Stimulated activated naive CD4-positive, alpha-beta T cell treated with Interleukin-2 at 50 U/mL for 16 hours (primary cell): ENCODE measurements at regions not wholly inside any gene's neighbourhood (a gene's known extent, or its start where the extent isn't known, plus 50 kb on each side); places are given as distances from the start of the nearest gene placed in this dataset.

ENCODE experiments used
- DNase-seq: peaks from one replicate; lab custom pipeline; 2025; lab: John Stamatoyannopoulos, UW

- no peak for DNase-seq
Observed at GRCh38 chr10:84053626-84054025, 85.7 kb upstream of the GHITM start.

- DNase-seq: no peak
Observed at GRCh38 chr10:84054743-84055142, 84.6 kb upstream of the GHITM start.

GRCh38 chr10:84059526-84059925 lies 79.8 kb upstream of the GHITM start:
- DNase-seq: no peak

GRCh38 chr10:84063440-84063839 lies 75.9 kb upstream of the GHITM start:
- DNase-seq: no peak

GRCh38 chr10:84065804-84066601 lies 73.3 kb upstream of the GHITM start:
- DNase-seq: no peak

GRCh38 chr10:84074521-84074920 lies 64.8 kb upstream of the GHITM start:
- no peak for DNase-seq

- no peak for DNase-seq
Observed at GRCh38 chr10:84075226-84076046, 63.9 kb upstream of the GHITM start.

GRCh38 chr10:84076047-84076388 lies 63.3 kb upstream of the GHITM start:
- DNase-seq: no peak

GRCh38 chr10:84076540-84077195 lies 62.6 kb upstream of the GHITM start:
- DNase-seq: no peak

GRCh38 chr10:84077768-84078167 lies 61.5 kb upstream of the GHITM start:
- DNase-seq: no peak

- DNase-seq: no peak
Observed at GRCh38 chr10:84078771-84079170, 60.5 kb upstream of the GHITM start.

- DNase-seq: no peak
Observed at GRCh38 chr10:84084342-84084741, 55.0 kb upstream of the GHITM start.

GRCh38 chr10:84087202-84087601 lies 52.1 kb upstream of the GHITM start:
- DNase-seq: no peak

- DNase-seq: no peak
Observed at GRCh38 chr10:84088626-84089025, 50.7 kb upstream of the GHITM start.

- no peak for DNase-seq
Observed at GRCh38 chr10:84089162-84089561, 50.1 kb upstream of the GHITM start.
